SK-N-SH treated with all-trans-retinoic acid at 6 μM for 48 hours (cell line): ENCODE measurements at regions not wholly inside any gene's neighbourhood (a gene's known extent, or its start where the extent isn't known, plus 50 kb on each side); places are given as distances from the start of the nearest gene placed in this dataset.

Experiments used
- ARNTL ChIP-seq: fragments of 450-650 bp; formaldehyde crosslinking; IDR thresholded peaks from 2 replicates; pipeline ENCODE4 v1.5.0; 2020; ENCODE audit warnings: low read depth, mild to moderate bottlenecking, moderate library complexity, borderline replicate concordance
- CREB5 ChIP-seq: fragments of 250-450 bp; sonication (Bioruptor Pico); IDR thresholded peaks from 2 replicates; pipeline ENCODE4 v1.5.1; 2020; ENCODE audit warnings: low read depth, mild to moderate bottlenecking, moderate library complexity
- CSRNP3 ChIP-seq: fragments of 250-450 bp; sonication (Bioruptor Pico); IDR thresholded peaks from 2 replicates; pipeline ENCODE4 v1.5.1; 2021; ENCODE audit warnings: mild to moderate bottlenecking, moderate library complexity
- ISL1 ChIP-seq: fragments of 250-450 bp; sonication (Bioruptor Pico); IDR thresholded peaks from 2 replicates; pipeline ENCODE4 v2.1.2; 2022; ENCODE audit warnings: mild to moderate bottlenecking, moderate library complexity
- PATZ1 ChIP-seq: fragments of 250-450 bp; sonication (Bioruptor Pico); IDR thresholded peaks from 2 replicates; pipeline ENCODE4 v1.8.0; 2020; ENCODE audit warnings: mild to moderate bottlenecking, moderate library complexity, borderline replicate concordance
- TCF4 ChIP-seq: fragments of 250-450 bp; sonication (Bioruptor Pico); IDR thresholded peaks from 2 replicates; pipeline ENCODE4 v1.8.0; 2021; ENCODE audit warnings: mild to moderate bottlenecking, moderate library complexity, borderline replicate concordance
- ZC3H10 ChIP-seq: fragments of 250-450 bp; sonication (Bioruptor Pico); IDR thresholded peaks from 2 replicates; pipeline ENCODE4 v1.5.1; 2021; ENCODE audit warnings: mild to moderate bottlenecking, moderate library complexity
- ZFP30 ChIP-seq: fragments of 450-650 bp; formaldehyde crosslinking; IDR thresholded peaks from 2 replicates; pipeline ENCODE4 v1.5.0; 2022; ENCODE audit warnings: mild to moderate bottlenecking, moderate library complexity

- no peak for TF ChIP-seq PATZ1 (CRISPR knock-in tag)
- TF ChIP-seq CSRNP3 = no peak
- TF ChIP-seq ZFP30 = no peak
- TF ChIP-seq ZC3H10 (CRISPR knock-in tag) = no peak
- no peak for TF ChIP-seq TCF4 (CRISPR knock-in tag)
- TF ChIP-seq ISL1 (CRISPR knock-in tag) = no peak
- TF ChIP-seq ARNTL = no peak
- TF ChIP-seq CREB5 (CRISPR knock-in tag) = no peak
Observed at GRCh38 chrX:39555431-39555830, 542.3 kb downstream of the BCOR start.
